Cerebellar nuclear complex (tissue), 1 donor: ENCODE measurements at regions not wholly inside any gene's neighbourhood (a gene's known extent, or its start where the extent isn't known, plus 50 kb on each side); places are given as distances from the start of the nearest gene placed in this dataset.

Experiments used
- DNase-seq, 2 experiments: peaks; one replicate each; lab custom pipeline; 2025; lab: John Stamatoyannopoulos, UW

GRCh38 chr22:27507935-27508526, 293.5 kb downstream of the MN1 start:
- DNase-seq, result no peak

GRCh38 chr22:27509132-27509920, 292.2 kb downstream of the MN1 start:
- DNase-seq, result no peak

- DNase-seq, result no peak
Measured at GRCh38 chr22:27510024-27510423, 291.5 kb downstream of the MN1 start.

- no peak for DNase-seq
Measured at GRCh38 chr22:27512283-27512761, 289.2 kb downstream of the MN1 start.

- DNase-seq, result no peak
Measured at GRCh38 chr22:27513021-27513420, 288.5 kb downstream of the MN1 start.

GRCh38 chr22:27514601-27515523, 286.7 kb downstream of the MN1 start:
- no peak for DNase-seq

GRCh38 chr22:27517361-27518155, 284.0 kb downstream of the MN1 start:
- DNase-seq, result no peak

- DNase-seq, result no peak
Measured at GRCh38 chr22:27518531-27519340, 282.8 kb downstream of the MN1 start.

GRCh38 chr22:27523711-27524110, 277.8 kb downstream of the MN1 start:
- no peak for DNase-seq

- DNase-seq, result no peak
Measured at GRCh38 chr22:27525711-27526110, 275.8 kb downstream of the MN1 start.

- DNase-seq, result no peak
Measured at GRCh38 chr22:27526901-27527300, 274.7 kb downstream of the MN1 start.

GRCh38 chr22:27531782-27532530, 269.6 kb downstream of the MN1 start:
- DNase-seq, result no peak

GRCh38 chr22:27533105-27533745, 268.3 kb downstream of the MN1 start:
- no peak for DNase-seq

- no peak for DNase-seq
Measured at GRCh38 chr22:27534720-27535125, 266.8 kb downstream of the MN1 start.

GRCh38 chr22:27535452-27535851, 266.1 kb downstream of the MN1 start:
- DNase-seq, result no peak

GRCh38 chr22:27537501-27537900, 264.1 kb downstream of the MN1 start:
- DNase-seq, result no peak

GRCh38 chr22:27538666-27539065, 262.9 kb downstream of the MN1 start:
- no peak for DNase-seq

GRCh38 chr22:27540247-27540646, 261.3 kb downstream of the MN1 start:
- no peak for DNase-seq

- DNase-seq, result no peak
Measured at GRCh38 chr22:27540656-27541396, 260.7 kb downstream of the MN1 start.
